Muscle of leg (tissue), 3 donors: ENCODE measurements at regions not wholly inside any gene's neighbourhood (a gene's known extent, or its start where the extent isn't known, plus 50 kb on each side); places are given as distances from the start of the nearest gene placed in this dataset.
A peak's percentile ranks its signal among the peaks of the same experiment; 100 is the strongest.

Source experiments
- DNase-seq: peaks from one replicate; pipeline ENCODE4 v3.0.0; 2013
- H3K27ac ChIP-seq: one replicate; pipeline ENCODE4 v1.5.1; 2013; ENCODE audit warnings: mild to moderate bottlenecking, low read length, control low read depth
- H3K27me3 ChIP-seq: one replicate; pipeline ENCODE4 v1.6.1; 2013; ENCODE audit warnings: low read length; ENCODE audit not compliant: control insufficient read depth, insufficient read depth
- H3K36me3 ChIP-seq: one replicate; pipeline ENCODE4 v1.6.1; 2013; ENCODE audit warnings: low read length; ENCODE audit not compliant: control insufficient read depth, insufficient read depth
- H3K4me1 ChIP-seq: one replicate; pipeline ENCODE4 v1.6.1; 2013; ENCODE audit warnings: low read length; ENCODE audit not compliant: control insufficient read depth, insufficient read depth
- H3K4me3 ChIP-seq: one replicate; pipeline ENCODE4 v1.5.1; 2013; ENCODE audit warnings: low read length, control low read depth
- H3K9me3 ChIP-seq: replicated peaks from 2 replicates; pipeline ENCODE4 v1.6.1; 2013; ENCODE audit warnings: low read depth, low read length; ENCODE audit not compliant: control insufficient read depth
- WGBS: methylation state at CpG from one replicate; pipeline ENCODE4 v1.1.5; 2013; ENCODE audit warnings: missing lambda C conversion rate; ENCODE audit not compliant: insufficient coverage; 5-methylcytosine and 5-hydroxymethylcytosine counted together

- H3K36me3 ChIP-seq, result no peaks in the 10 kb centered on the region
- DNase-seq, result no peak
- no peaks in the 10 kb centered on the region for H3K27me3 ChIP-seq
- WGBS, result 56% methylated on average over 7 of the region's 10 CpGs
- H3K4me3 ChIP-seq, result no peak overlapping the region
- H3K27ac ChIP-seq, result no peak overlapping the region
- H3K4me1 ChIP-seq, result no peaks in the 10 kb centered on the region
- H3K9me3 ChIP-seq, result no peaks in the 10 kb centered on the region
Observed at GRCh38 chr10:83153714-83154113, 985.6 kb upstream of the GHITM start.

DNA sequence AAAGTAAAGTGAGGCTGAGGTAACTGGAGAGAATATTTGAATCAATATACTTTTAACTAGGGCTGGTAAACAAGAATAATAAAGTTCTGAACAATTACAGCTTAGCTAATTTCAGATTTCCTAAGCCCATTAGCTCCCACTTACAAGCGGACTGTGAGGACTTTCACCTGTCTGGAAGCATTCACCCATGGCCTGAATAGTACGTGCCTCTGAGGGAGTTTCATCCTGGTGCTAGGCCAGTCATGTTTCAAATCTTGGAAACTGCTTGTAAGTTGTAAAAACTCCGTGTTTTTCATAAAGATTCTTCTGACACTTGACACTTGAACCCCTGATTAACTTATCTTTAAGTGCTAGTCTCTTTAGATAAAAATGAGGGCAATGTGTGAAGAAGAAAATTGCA is 975.2 kb upstream of the GHITM start:
- peak; percentile 4 for DNase-seq
- no peak overlapping the region for H3K4me3 ChIP-seq
- H3K27ac ChIP-seq, result no peak overlapping the region
- no CpG with 5 or more reads among the region's 3 CpGs for WGBS
- H3K9me3 ChIP-seq, result no peaks in the 10 kb centered on the region
- no peaks in the 10 kb centered on the region for H3K36me3 ChIP-seq
- no peaks in the 10 kb centered on the region for H3K27me3 ChIP-seq
- no peaks in the 10 kb centered on the region for H3K4me1 ChIP-seq

- Histone ChIP-seq H3K4me3 (no peak overlapping the region), H3K4me1 (no peaks in the 10 kb centered on the region), H3K9me3 (no peaks in the 10 kb centered on the region), H3K27me3 (no peaks in the 10 kb centered on the region), H3K27ac (no peak overlapping the region), H3K36me3 (no peaks in the 10 kb centered on the region)
- no CpG with 5 or more reads among the region's 3 CpGs for WGBS
- DNase-seq, result peak; percentile 41
Observed at GRCh38 chr10:83165265-83165664, 974.0 kb upstream of the GHITM start.

DNA sequence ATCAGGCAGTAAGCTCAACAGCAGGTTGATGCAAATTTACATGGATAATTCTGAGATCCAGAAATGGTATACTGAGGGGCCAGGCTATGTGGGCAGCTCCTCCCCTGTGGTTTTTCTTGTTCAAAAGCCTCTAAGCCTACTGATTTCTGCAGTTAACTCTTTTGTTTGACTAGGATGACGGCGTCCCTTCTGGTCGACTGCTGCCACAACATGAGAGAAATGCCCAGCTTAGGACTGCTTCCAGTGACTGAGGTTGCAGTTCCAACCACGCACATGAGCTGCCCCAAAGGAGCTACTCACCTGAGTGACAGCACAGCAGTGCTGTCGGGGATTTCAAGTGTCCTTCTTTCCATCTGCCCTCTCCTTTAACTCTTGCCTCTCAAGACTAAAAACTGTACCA is 973.0 kb upstream of the GHITM start:
- no peaks in the 10 kb centered on the region for H3K36me3 ChIP-seq
- DNase-seq, result no peak
- no peaks in the 10 kb centered on the region for H3K9me3 ChIP-seq
- no peak overlapping the region for H3K4me3 ChIP-seq
- no peaks in the 10 kb centered on the region for H3K27me3 ChIP-seq
- H3K27ac ChIP-seq, result no peak overlapping the region
- 50% methylated on average over 4 of the region's 5 CpGs for WGBS
- no peaks in the 10 kb centered on the region for H3K4me1 ChIP-seq

GRCh38 chr10:83167081-83167480 is 972.2 kb upstream of the GHITM start:
- no peak for DNase-seq
- Histone ChIP-seq H3K9me3 (no peaks in the 10 kb centered on the region), H3K27ac (no peak overlapping the region), H3K4me3 (no peak overlapping the region), H3K36me3 (no peaks in the 10 kb centered on the region), H3K4me1 (no peaks in the 10 kb centered on the region), H3K27me3 (no peaks in the 10 kb centered on the region)
- 66% methylated on average over 2 of the region's 4 CpGs for WGBS

- no peaks in the 10 kb centered on the region for H3K36me3 ChIP-seq
- H3K9me3 ChIP-seq, result no peaks in the 10 kb centered on the region
- no peaks in the 10 kb centered on the region for H3K27me3 ChIP-seq
- no peaks in the 10 kb centered on the region for H3K4me1 ChIP-seq
- H3K4me3 ChIP-seq, result no peak overlapping the region
- H3K27ac ChIP-seq, result no peak overlapping the region
- no peak for DNase-seq
- WGBS, result 80% methylated on average over 1 of the region's 2 CpGs
Observed at GRCh38 chr10:83176901-83177300, 962.4 kb upstream of the GHITM start.

DNA sequence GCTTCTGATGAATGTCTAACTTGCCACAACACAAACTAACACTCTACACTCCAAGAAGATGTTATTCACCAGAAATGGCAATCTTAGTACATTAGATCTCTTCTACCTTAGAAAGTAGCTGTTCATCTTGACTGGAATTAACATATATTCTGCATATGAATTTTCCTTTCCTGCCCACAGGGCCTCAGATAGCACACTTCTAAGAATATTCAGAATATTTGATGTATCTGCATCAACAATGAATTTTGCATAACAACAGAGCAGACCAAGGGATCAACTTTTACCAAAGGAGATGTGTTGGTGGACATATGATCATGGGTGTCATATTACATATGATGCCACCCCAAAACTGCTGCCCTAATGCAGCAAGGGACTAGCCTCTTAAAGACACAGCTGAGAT is 960.8 kb upstream of the GHITM start:
- Histone ChIP-seq H3K4me1 (no peaks in the 10 kb centered on the region), H3K27me3 (no peaks in the 10 kb centered on the region), H3K4me3 (no peak overlapping the region), H3K36me3 (no peaks in the 10 kb centered on the region), H3K27ac (no peak overlapping the region), H3K9me3 (no peaks in the 10 kb centered on the region)
- DNase-seq, result no peak

GRCh38 chr10:83179371-83179770 is 959.9 kb upstream of the GHITM start:
- no peak for DNase-seq
- no CpG with 5 or more reads among the region's 4 CpGs for WGBS
- Histone ChIP-seq H3K36me3 (no peaks in the 10 kb centered on the region), H3K27me3 (no peaks in the 10 kb centered on the region), H3K4me1 (no peaks in the 10 kb centered on the region), H3K27ac (no peak overlapping the region), H3K9me3 (no peaks in the 10 kb centered on the region), H3K4me3 (no peak overlapping the region)

DNA sequence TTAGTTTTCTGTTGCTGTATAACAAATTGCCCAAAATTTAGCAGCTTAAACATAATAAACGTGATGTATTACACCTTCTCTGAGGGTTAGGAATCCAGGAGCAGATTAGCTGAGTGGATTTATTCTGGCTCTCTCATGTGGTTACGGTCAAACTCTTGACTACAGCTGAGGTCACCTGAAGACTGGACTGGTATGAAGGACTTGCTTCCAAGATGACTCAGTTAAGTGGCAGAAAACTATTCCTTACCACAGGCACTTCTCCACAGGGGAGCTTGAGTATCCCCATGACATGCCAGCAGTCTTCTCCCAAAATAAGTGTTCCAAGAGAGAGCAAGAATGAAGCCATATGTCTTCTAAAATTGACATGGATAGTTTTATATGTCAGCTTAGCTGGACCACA is 957.2 kb upstream of the GHITM start:
- no peaks in the 10 kb centered on the region for H3K9me3 ChIP-seq
- H3K4me1 ChIP-seq, result no peaks in the 10 kb centered on the region
- WGBS, result no CpG with 5 or more reads among the region's 2 CpGs
- no peak overlapping the region for H3K4me3 ChIP-seq
- H3K36me3 ChIP-seq, result no peaks in the 10 kb centered on the region
- no peaks in the 10 kb centered on the region for H3K27me3 ChIP-seq
- DNase-seq, result no peak
- no peak overlapping the region for H3K27ac ChIP-seq

DNA sequence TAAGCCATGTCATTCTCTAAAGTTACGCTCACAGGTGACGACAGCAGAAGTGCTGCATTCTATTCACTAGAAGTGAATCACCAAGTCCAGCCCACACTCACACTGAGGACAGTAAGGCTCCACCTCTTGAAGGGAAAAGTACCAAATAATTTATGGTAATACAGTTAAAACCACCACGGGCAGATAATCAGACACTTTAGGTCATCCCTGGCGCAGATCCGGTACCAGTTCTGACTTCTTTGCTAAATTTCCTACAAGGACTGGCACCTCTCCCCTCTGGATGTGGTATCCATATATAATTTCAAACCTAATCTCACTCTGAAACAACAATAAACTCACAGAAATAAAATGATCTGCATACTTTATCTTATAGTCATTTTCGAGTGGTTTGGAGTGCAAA is 954.7 kb upstream of the GHITM start:
- 100% methylated on average over 1 of the region's 6 CpGs for WGBS
- H3K36me3 ChIP-seq, result no peaks in the 10 kb centered on the region

GRCh38 chr10:83190614-83191013 is 948.7 kb upstream of the GHITM start:
- no peaks in the 10 kb centered on the region for H3K9me3 ChIP-seq
- no peaks in the 10 kb centered on the region for H3K27me3 ChIP-seq
- H3K4me1 ChIP-seq, result no peaks in the 10 kb centered on the region
- 100% methylated on average over 1 of the region's 4 CpGs for WGBS
- H3K27ac ChIP-seq, result no peak overlapping the region
- no peaks in the 10 kb centered on the region for H3K36me3 ChIP-seq
- H3K4me3 ChIP-seq, result no peak overlapping the region
- no peak for DNase-seq

More for the DNA sequence above, 954.7 kb upstream of the GHITM start:
- no peak overlapping the region for H3K4me3 ChIP-seq
- no peak overlapping the region for H3K27ac ChIP-seq
- no peak for DNase-seq
- no peaks in the 10 kb centered on the region for H3K27me3 ChIP-seq
- no peaks in the 10 kb centered on the region for H3K4me1 ChIP-seq
- no peaks in the 10 kb centered on the region for H3K9me3 ChIP-seq
